ENCODE measurements at regions not wholly inside any gene's neighbourhood (a gene's known extent, or its start where the extent isn't known, plus 50 kb on each side); places are given as distances from the start of the nearest gene placed in this dataset.
A peak's percentile ranks its signal among the peaks of the same experiment; 100 is the strongest.

DNA sequence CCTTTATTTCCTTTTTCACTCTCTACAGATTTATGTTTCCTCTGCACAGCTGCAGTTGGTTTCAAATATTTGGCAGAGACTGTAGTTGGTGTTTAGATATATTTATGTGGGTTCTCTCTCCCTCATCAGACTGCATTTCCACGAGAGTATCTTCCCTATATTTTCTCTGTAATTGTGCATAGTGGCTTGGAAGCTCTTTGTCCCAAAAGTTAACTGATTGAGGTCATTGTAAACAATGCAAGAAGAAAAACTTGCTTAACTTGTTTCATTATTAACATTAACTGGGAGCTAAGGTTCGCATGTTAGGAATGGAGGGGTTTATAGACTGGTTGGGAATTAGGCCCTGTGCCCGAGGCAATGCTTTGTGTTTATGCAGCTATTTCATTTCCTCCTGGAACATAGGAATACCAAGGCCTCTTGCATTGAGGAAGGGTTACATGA lies 216.9 kb upstream of the HMGA2 start:
- in situ Hi-C loops (cut with HindIII; ENCODE audit: low pct_unique_long_range_greater_than_20kb, low sequenced_read_pairs) (no loop called here), intact Hi-C loops (cut with micrococcal nuclease; ENCODE audit: unreplicated experiment) (loop anchor here (10.0 kb wide), 2 partner anchors 137 to 267 kb away; no protein-coding TSS in a partner anchor)
- TF ChIP-seq TCF7L2 (IDR thresholded peaks at IDR 0.05; ENCODE audit: low read depth, low read length) (no peak), POLR2AphosphoS5 (IDR thresholded peaks at IDR 0.05; ENCODE audit: low read depth, low read length) (no peak), SIN3A (IDR thresholded peaks at IDR 0.05; ENCODE audit: borderline replicate concordance, insufficient read depth, low read depth, low read length) (no peak)
- TF ChIP-seq, protein P1, sequence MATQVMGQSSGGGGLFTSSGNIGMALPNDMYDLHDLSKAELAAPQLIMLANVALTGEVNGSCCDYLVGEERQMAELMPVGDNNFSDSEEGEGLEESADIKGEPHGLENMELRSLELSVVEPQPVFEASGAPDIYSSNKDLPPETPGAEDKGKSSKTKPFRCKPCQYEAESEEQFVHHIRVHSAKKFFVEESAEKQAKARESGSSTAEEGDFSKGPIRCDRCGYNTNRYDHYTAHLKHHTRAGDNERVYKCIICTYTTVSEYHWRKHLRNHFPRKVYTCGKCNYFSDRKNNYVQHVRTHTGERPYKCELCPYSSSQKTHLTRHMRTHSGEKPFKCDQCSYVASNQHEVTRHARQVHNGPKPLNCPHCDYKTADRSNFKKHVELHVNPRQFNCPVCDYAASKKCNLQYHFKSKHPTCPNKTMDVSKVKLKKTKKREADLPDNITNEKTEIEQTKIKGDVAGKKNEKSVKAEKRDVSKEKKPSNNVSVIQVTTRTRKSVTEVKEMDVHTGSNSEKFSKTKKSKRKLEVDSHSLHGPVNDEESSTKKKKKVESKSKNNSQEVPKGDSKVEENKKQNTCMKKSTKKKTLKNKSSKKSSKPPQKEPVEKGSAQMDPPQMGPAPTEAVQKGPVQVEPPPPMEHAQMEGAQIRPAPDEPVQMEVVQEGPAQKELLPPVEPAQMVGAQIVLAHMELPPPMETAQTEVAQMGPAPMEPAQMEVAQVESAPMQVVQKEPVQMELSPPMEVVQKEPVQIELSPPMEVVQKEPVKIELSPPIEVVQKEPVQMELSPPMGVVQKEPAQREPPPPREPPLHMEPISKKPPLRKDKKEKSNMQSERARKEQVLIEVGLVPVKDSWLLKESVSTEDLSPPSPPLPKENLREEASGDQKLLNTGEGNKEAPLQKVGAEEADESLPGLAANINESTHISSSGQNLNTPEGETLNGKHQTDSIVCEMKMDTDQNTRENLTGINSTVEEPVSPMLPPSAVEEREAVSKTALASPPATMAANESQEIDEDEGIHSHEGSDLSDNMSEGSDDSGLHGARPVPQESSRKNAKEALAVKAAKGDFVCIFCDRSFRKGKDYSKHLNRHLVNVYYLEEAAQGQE (IDR thresholded peaks at IDR 0.05; ENCODE audit: insufficient read depth in 1 of 2, low read depth in 2 of 2, low read length in 1 of 2): no peak
- TF ChIP-seq, protein P2, sequence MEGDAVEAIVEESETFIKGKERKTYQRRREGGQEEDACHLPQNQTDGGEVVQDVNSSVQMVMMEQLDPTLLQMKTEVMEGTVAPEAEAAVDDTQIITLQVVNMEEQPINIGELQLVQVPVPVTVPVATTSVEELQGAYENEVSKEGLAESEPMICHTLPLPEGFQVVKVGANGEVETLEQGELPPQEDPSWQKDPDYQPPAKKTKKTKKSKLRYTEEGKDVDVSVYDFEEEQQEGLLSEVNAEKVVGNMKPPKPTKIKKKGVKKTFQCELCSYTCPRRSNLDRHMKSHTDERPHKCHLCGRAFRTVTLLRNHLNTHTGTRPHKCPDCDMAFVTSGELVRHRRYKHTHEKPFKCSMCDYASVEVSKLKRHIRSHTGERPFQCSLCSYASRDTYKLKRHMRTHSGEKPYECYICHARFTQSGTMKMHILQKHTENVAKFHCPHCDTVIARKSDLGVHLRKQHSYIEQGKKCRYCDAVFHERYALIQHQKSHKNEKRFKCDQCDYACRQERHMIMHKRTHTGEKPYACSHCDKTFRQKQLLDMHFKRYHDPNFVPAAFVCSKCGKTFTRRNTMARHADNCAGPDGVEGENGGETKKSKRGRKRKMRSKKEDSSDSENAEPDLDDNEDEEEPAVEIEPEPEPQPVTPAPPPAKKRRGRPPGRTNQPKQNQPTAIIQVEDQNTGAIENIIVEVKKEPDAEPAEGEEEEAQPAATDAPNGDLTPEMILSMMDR (IDR thresholded peaks at IDR 0.05): no peak
- Histone ChIP-seq H3K27me3 (ENCODE audit: control insufficient read depth, insufficient read depth, low read length) (no peaks in the 10 kb centered on the region), H3K9me3 (ENCODE audit: control insufficient read depth, insufficient read depth, low read depth, low read length) (peaks cover 28% of the 10 kb centered on the region; the same call in 1 of the 2 replicates), H3K4me1 (ENCODE audit: control insufficient read depth, insufficient read depth, low read length) (peaks cover 26% of the 10 kb centered on the region), H3K4me3 (ENCODE audit: low read depth in 2 of 2, low read length in 2 of 2) (no peak overlapping the region), H3K27ac (ENCODE audit: low read length) (no peak overlapping the region), H3K36me3 (ENCODE audit: control insufficient read depth, insufficient read depth, low read length) (no peaks in the 10 kb centered on the region)
- ATAC-seq: no peak
- POLR2A ChIA-PET: no interaction called here
- CTCF ChIA-PET: no interaction called here
- no peak for DNase-seq (ENCODE audit: low read depth, low spot score)
- no TSS peak for BruUV-seq (replicated peaks)

DNA sequence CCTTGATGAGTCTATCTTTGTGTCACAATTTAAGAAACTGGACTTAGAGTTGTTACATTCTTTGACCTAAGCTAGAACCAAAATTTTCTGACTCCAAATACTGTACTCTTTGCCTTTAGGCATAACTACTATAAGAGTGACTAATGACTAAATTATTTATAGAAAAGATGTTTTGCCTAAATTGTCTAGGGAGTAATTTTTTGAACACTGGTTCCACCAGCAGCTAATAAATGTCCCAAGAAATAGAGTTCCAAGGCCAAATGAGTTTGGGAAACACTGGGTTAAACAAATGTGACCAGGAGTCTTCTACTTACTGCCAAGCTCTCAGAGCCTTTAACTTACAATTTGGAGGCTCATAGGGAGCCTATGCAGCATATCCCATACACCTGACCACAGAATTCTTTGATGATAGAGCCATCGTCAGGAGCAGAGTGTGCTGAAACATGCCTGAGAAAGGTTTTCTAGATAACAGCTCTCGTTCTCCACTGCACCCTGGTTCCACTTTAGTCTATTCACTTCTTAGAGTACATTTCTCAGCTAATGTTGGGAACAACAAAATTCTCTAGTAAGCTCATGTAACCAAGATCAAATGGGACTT lies 215.9 kb upstream of the HMGA2 start:
- ATAC-seq (no peak), DNase-seq (ENCODE audit: low read depth, low spot score) (no peak)
- Histone ChIP-seq H3K27me3 (ENCODE audit: control insufficient read depth, insufficient read depth, low read length) (no peaks in the 10 kb centered on the region), H3K9me3 (ENCODE audit: control insufficient read depth, insufficient read depth, low read depth, low read length) (peaks cover 28% of the 10 kb centered on the region; the same call in 1 of the 2 replicates), H3K27ac (ENCODE audit: low read length) (peak overlapping the region; percentile 3; the same call in 1 of the 2 replicates), H3K4me1 (ENCODE audit: control insufficient read depth, insufficient read depth, low read length) (peaks cover 19% of the 10 kb centered on the region), H3K36me3 (ENCODE audit: control insufficient read depth, insufficient read depth, low read length) (no peaks in the 10 kb centered on the region), H3K4me3 (ENCODE audit: low read depth in 2 of 2, low read length in 2 of 2) (no peak overlapping the region)
- intact Hi-C loops (cut with micrococcal nuclease; ENCODE audit: unreplicated experiment) (loop anchor here (10.0 kb wide), 2 partner anchors 136 to 266 kb away; no protein-coding TSS in a partner anchor), in situ Hi-C loops (cut with HindIII; ENCODE audit: low pct_unique_long_range_greater_than_20kb, low sequenced_read_pairs) (no loop called here)
- no peak for TF ChIP-seq POLR2AphosphoS5 (IDR thresholded peaks at IDR 0.05; ENCODE audit: low read depth, low read length)
- TF ChIP-seq, protein P2 (IDR thresholded peaks at IDR 0.05): no peak
- TF ChIP-seq, protein P1 (IDR thresholded peaks at IDR 0.05; ENCODE audit: insufficient read depth in 1 of 2, low read depth in 2 of 2, low read length in 1 of 2): no peak
- no peak for TF ChIP-seq TCF7L2 (IDR thresholded peaks at IDR 0.05; ENCODE audit: low read depth, low read length)
- no peak for TF ChIP-seq SIN3A (IDR thresholded peaks at IDR 0.05; ENCODE audit: borderline replicate concordance, insufficient read depth, low read depth, low read length)
- ChIA-PET CTCF (interaction anchor here (0.5 kb wide), 1 partner anchor 243 kb away, joined by 5 read pairs; no protein-coding TSS in a partner anchor), POLR2A (no interaction called here)
- no TSS peak for BruUV-seq (replicated peaks)

All from Panc1 (cell line).